DMS79 (cell line): ENCODE measurements at regions not wholly inside any gene's neighbourhood (a gene's known extent, or its start where the extent isn't known, plus 50 kb on each side); places are given as distances from the start of the nearest gene placed in this dataset.

Source experiments
- DNase-seq: peaks from one replicate; lab custom pipeline; 2025; lab: John Stamatoyannopoulos, UW

GRCh38 chr3:188102861-188103547 lies 51.0 kb upstream of the LPP start:
- DNase-seq, result no peak

- DNase-seq, result no peak
These were observed 49.9 kb upstream of the LPP start for GRCh38 chr3:188104050-188104449.
